ENCODE measurements at regions not wholly inside any gene's neighbourhood (a gene's known extent, or its start where the extent isn't known, plus 50 kb on each side); places are given as distances from the start of the nearest gene placed in this dataset.

- ChIA-PET POLR2A (no interaction called here), CTCF (no interaction called here)
- no peak for TF ChIP-seq FOXJ3 (CRISPR knock-in tag; IDR thresholded peaks at IDR 0.05)
- TF ChIP-seq, protein P1, sequence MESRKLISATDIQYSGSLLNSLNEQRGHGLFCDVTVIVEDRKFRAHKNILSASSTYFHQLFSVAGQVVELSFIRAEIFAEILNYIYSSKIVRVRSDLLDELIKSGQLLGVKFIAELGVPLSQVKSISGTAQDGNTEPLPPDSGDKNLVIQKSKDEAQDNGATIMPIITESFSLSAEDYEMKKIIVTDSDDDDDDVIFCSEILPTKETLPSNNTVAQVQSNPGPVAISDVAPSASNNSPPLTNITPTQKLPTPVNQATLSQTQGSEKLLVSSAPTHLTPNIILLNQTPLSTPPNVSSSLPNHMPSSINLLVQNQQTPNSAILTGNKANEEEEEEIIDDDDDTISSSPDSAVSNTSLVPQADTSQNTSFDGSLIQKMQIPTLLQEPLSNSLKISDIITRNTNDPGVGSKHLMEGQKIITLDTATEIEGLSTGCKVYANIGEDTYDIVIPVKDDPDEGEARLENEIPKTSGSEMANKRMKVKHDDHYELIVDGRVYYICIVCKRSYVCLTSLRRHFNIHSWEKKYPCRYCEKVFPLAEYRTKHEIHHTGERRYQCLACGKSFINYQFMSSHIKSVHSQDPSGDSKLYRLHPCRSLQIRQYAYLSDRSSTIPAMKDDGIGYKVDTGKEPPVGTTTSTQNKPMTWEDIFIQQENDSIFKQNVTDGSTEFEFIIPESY (IDR thresholded peaks at IDR 0.05; ENCODE audit: borderline replicate concordance, low read depth): no peak
- TF ChIP-seq, protein P2, sequence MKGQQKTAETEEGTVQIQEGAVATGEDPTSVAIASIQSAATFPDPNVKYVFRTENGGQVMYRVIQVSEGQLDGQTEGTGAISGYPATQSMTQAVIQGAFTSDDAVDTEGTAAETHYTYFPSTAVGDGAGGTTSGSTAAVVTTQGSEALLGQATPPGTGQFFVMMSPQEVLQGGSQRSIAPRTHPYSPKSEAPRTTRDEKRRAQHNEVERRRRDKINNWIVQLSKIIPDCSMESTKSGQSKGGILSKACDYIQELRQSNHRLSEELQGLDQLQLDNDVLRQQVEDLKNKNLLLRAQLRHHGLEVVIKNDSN (IDR thresholded peaks at IDR 0.05; ENCODE audit: borderline replicate concordance, low read depth): no peak
- TF ChIP-seq EZH2phosphoT487 (IDR thresholded peaks at IDR 0.05; ENCODE audit: borderline replicate concordance, low read depth): no peak
- TF ChIP-seq IRF3 (IDR thresholded peaks at IDR 0.05; ENCODE audit: low read depth, low read length): no peak
- TF ChIP-seq MEF2A (IDR thresholded peaks at IDR 0.05; ENCODE audit: borderline replicate concordance, low read depth): no peak
- H3K4me3 ChIP-seq (ENCODE audit: low read depth in 2 of 2, low read length in 1 of 2): no peak overlapping the region
- H3F3A ChIP-seq (replicated peaks; ENCODE audit: insufficient read depth): no peaks in the 10 kb centered on the region
- H3K27me3 ChIP-seq (ENCODE audit: insufficient read depth): no peaks in the 10 kb centered on the region
- no peak overlapping the region for H3K9ac ChIP-seq
- no peaks in the 10 kb centered on the region for H3K79me2 ChIP-seq (ENCODE audit: insufficient read depth)
- no peaks in the 10 kb centered on the region for H3K9me3 ChIP-seq
- no peak overlapping the region for H3K27ac ChIP-seq (ENCODE audit: low read depth in 2 of 2, low read length in 1 of 2)
- H3K4me1 ChIP-seq (ENCODE audit: control insufficient read depth in 1 of 2, insufficient read depth in 2 of 2, low read depth in 1 of 2, low read length in 1 of 2): no peaks in the 10 kb centered on the region
- no peaks in the 10 kb centered on the region for H3K9me2 ChIP-seq
- no peak for DNase-seq
- no peaks in the 10 kb centered on the region for H4K20me1 ChIP-seq (ENCODE audit: insufficient read depth)
- no peaks in the 10 kb centered on the region for H3K36me3 ChIP-seq (replicated peaks in 1 of 2; ENCODE audit: control insufficient read depth in 1 of 2, insufficient read depth in 2 of 2, low read length in 1 of 2)
- H3K4me2 ChIP-seq: no peak overlapping the region
- no peak overlapping the region for H2AFZ ChIP-seq (ENCODE audit: low read depth)
- WGBS (ENCODE audit: low lambda C conversion rate): 41% methylated on average over 4 of the region's 4 CpGs
These were observed 1587.3 kb downstream of the NCAM2 start for GRCh38 chr21:22585558-22585957.

DNA sequence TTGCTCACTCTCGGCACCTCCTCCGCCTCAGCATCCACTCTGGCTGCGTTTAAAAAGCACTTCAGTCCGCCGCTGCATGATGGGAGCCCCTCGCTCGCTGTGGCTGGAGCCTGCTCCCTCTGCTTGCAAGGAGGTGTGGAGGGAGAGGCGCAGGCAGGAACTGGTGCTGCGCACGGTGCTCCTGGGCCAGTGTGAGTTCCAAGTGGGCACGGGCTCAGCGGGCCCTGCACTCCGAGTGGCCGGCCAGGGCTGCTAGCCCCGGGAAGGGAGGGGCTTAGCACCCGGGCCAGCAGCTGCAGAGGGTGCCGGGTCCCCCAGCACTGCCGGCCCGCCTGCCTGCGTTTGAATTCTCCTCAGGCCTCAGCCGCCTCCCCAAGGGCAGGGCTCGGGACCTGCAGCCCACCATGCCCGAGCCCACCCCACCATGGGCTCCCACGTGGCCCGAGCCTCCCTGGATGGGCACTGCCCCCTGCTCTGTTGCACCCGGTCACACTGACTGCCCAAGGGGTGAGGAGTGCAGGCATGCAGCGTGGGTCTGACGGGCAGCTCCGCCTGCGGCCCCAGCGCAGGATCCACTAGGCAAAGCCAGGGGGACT is 1599.5 kb downstream of the NCAM2 start:
- POLR2A ChIA-PET: no interaction called here
- 66% methylated on average over 10 of the region's 31 CpGs for WGBS (ENCODE audit: low lambda C conversion rate)
- TF ChIP-seq RCOR1 (IDR thresholded peaks at IDR 0.05; ENCODE audit: low read length) (no peak), EZH2phosphoT487 (IDR thresholded peaks at IDR 0.05; ENCODE audit: borderline replicate concordance, low read depth) (no peak), GABPA (IDR thresholded peaks at IDR 0.05; ENCODE audit: low read depth) (no peak), TEAD4 (IDR thresholded peaks at IDR 0.05; ENCODE audit: borderline replicate concordance, insufficient read depth) (no peak), FOSL2 (IDR thresholded peaks at IDR 0.05; ENCODE audit: borderline replicate concordance, low read depth) (no peak), SMC3 (IDR thresholded peaks at IDR 0.05; ENCODE audit: low read depth, low read length) (no peak), FOXJ3 (CRISPR knock-in tag; IDR thresholded peaks at IDR 0.05) (no peak), CHD2 (IDR thresholded peaks at IDR 0.05; ENCODE audit: low read length, partially characterized antibody) (no peak), GATA2 (CRISPR knock-in tag; IDR thresholded peaks at IDR 0.05) (no peak), EP300 (IDR thresholded peaks at IDR 0.05; ENCODE audit: borderline replicate concordance in 1 of 2, low read depth in 1 of 2, low read length in 1 of 2) (no peak), NFIC (IDR thresholded peaks at IDR 0.05; ENCODE audit: borderline replicate concordance) (no peak), JUND (IDR thresholded peaks at IDR 0.05) (no peak), MXI1 (IDR thresholded peaks at IDR 0.05; ENCODE audit: low read depth, low read length) (no peak), CTCF (IDR thresholded peaks at IDR 0.05) (no peak), MAX (IDR thresholded peaks at IDR 0.05; ENCODE audit: low read depth) (no peak), RXRA (IDR thresholded peaks at IDR 0.05; ENCODE audit: borderline replicate concordance, low read depth) (no peak)
- TF ChIP-seq, protein P3, sequence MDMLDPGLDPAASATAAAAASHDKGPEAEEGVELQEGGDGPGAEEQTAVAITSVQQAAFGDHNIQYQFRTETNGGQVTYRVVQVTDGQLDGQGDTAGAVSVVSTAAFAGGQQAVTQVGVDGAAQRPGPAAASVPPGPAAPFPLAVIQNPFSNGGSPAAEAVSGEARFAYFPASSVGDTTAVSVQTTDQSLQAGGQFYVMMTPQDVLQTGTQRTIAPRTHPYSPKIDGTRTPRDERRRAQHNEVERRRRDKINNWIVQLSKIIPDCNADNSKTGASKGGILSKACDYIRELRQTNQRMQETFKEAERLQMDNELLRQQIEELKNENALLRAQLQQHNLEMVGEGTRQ (IDR thresholded peaks at IDR 0.05; ENCODE audit: borderline replicate concordance, low read depth, low read length): no peak

More for the DNA sequence above, 1599.5 kb downstream of the NCAM2 start:
- Histone ChIP-seq H3K27me3 (ENCODE audit: insufficient read depth) (no peaks in the 10 kb centered on the region), H3K9me2 (no peaks in the 10 kb centered on the region), H3K79me2 (ENCODE audit: insufficient read depth) (no peaks in the 10 kb centered on the region), H4K20me1 (ENCODE audit: insufficient read depth) (no peaks in the 10 kb centered on the region), H3K4me1 (ENCODE audit: control insufficient read depth in 1 of 2, insufficient read depth in 2 of 2, low read depth in 1 of 2, low read length in 1 of 2) (no peaks in the 10 kb centered on the region), H3K27ac (ENCODE audit: low read depth in 2 of 2, low read length in 1 of 2) (no peak overlapping the region), H3K4me3 (ENCODE audit: low read depth in 2 of 2, low read length in 1 of 2) (no peak overlapping the region), H2AFZ (ENCODE audit: low read depth) (no peak overlapping the region), H3K36me3 (replicated peaks in 1 of 2; ENCODE audit: control insufficient read depth in 1 of 2, insufficient read depth in 2 of 2, low read length in 1 of 2) (no peaks in the 10 kb centered on the region), H3F3A (replicated peaks; ENCODE audit: insufficient read depth) (no peaks in the 10 kb centered on the region), H3K4me2 (no peak overlapping the region), H3K9ac (no peak overlapping the region), H3K9me3 (0 out of 2 replicates have a peak, but pooled peaks cover 4% of the 10 kb centered on the region)
- CTCF ChIA-PET: no interaction called here
- no peak for DNase-seq

All from SK-N-SH (cell line).